Hepatocyte (in vitro differentiated cells): ENCODE measurements at regions not wholly inside any gene's neighbourhood (a gene's known extent, or its start where the extent isn't known, plus 50 kb on each side); places are given as distances from the start of the nearest gene placed in this dataset.

ENCODE experiments used
- CTCF ChIP-seq: fragments of 200-600 bp; sonication (generic); IDR thresholded peaks from 2 replicates; pipeline ENCODE4 v1.5.1; 2016; ENCODE audit warnings: antibody characterized with exemption, mild to moderate bottlenecking; ENCODE audit not compliant: poor library complexity
- EZH2 ChIP-seq: fragments of 200-600 bp; sonication (generic); IDR thresholded peaks from 2 replicates; pipeline ENCODE4 v1.6.1; 2016; ENCODE audit warnings: antibody characterized with exemption, mild to moderate bottlenecking, borderline replicate concordance

GRCh38 chr7:106604971-106605370, 56.0 kb downstream of the CCDC71L start:
- no peak for TF ChIP-seq CTCF
- no peak for TF ChIP-seq EZH2
